K562 (cell line): ENCODE measurements at regions not wholly inside any gene's neighbourhood (a gene's known extent, or its start where the extent isn't known, plus 50 kb on each side); places are given as distances from the start of the nearest gene placed in this dataset.

ENCODE experiments used
- ATAC-seq: fragments of 200-7000 bp; cut with Tn5 transposase; 3 replicates; pipeline ENCODE4 v1.9.1; 2020; ENCODE audit warnings: moderate library complexity
- BruUV-seq: library from RNA; stranded (reverse); fragments of 400-500 nt; replicated peaks from 2 replicates; lab custom pipeline; 2021; lab: Mats Ljungman, UMichigan
- CTCF ChIA-PET: fragments of 300-600 bp; formaldehyde crosslinking; extraction: SDS; loops from one replicate; lab custom pipeline; 2021; ENCODE audit warnings: low intra/inter-chr PET ratio; lab: Yijun Ruan, JAX
- POLR2A ChIA-PET: fragments of 300-600, 350-650 bp; sonication (Branson Sonifier 250); formaldehyde crosslinking; extraction: SDS; loops from one replicate; lab custom pipeline; 2021; ENCODE audit warnings: antibody characterized with exemption, inconsistent platforms; lab: Yijun Ruan, JAX
- DNase-seq, 4 experiments: peaks; one replicate each; pipeline versions ENCODE4 v3.0.0 to v3.0.0-alpha.2; 2011 to 2018; ENCODE audit warnings: low spot score in 3 of 4, mixed read lengths in 3 of 4; ENCODE audit errors: extremely low read depth in 1 of 4
- FAIRE-seq: peaks from 2 replicates; lab custom pipeline; 2011; peaks lifted over from hg19 to GRCh38; lab: Jason Lieb, UNC
- H2AFZ ChIP-seq: 2 replicates; pipeline ENCODE4 v1.6.0; 2011; ENCODE audit warnings: low read depth, low read length, control low read depth, inconsistent platforms
- H3K27ac ChIP-seq: fragments of 200-600 bp; 3 replicates; pipeline ENCODE4 v1.8.0; 2011; ENCODE audit warnings: low read depth, mild to moderate bottlenecking, control low read depth, inconsistent platforms, low read length, moderate library complexity, mixed read lengths; ENCODE audit errors: extremely low read depth
- H3K27me3 ChIP-seq, 2 experiments: fragments of 300-600 bp in 1 of 2; 2 replicates in 1 of 2; 3 replicates in 1 of 2; pipeline versions ENCODE4 v1.6.0 to v1.8.0; 2011; ENCODE audit warnings: inconsistent platforms in 2 of 2, low read length in 2 of 2, mild to moderate bottlenecking in 1 of 2, mixed read lengths in 1 of 2, moderate library complexity in 1 of 2; ENCODE audit not compliant: control insufficient read depth in 2 of 2, insufficient read depth in 2 of 2
- H3K36me3 ChIP-seq: fragments of 300-600 bp; 3 replicates; pipeline ENCODE4 v1.8.0; 2011; ENCODE audit warnings: mild to moderate bottlenecking, low read length, inconsistent platforms; ENCODE audit not compliant: control insufficient read depth, insufficient read depth
- H3K4me1 ChIP-seq, 2 experiments: fragments of 200-600 bp in 1 of 2; replicated peaks in 1 of 2; 2 replicates in 1 of 2; 3 replicates in 1 of 2; pipeline versions ENCODE4 v1.5.1 to v1.8.0; 2011; ENCODE audit warnings: inconsistent platforms in 2 of 2, low read length in 2 of 2, mild to moderate bottlenecking in 1 of 2, mixed read lengths in 1 of 2, moderate library complexity in 1 of 2; ENCODE audit not compliant: control insufficient read depth in 2 of 2, insufficient read depth in 2 of 2
- H3K4me2 ChIP-seq: 2 replicates; pipeline ENCODE4 v1.6.1; 2011; ENCODE audit warnings: low read length, control low read depth, inconsistent platforms, mixed read lengths; ENCODE audit not compliant: insufficient read depth
- H3K4me3 ChIP-seq: fragments of 200-600 bp; sonication (generic), shearing (Covaris generic); 2 replicates; pipeline ENCODE4 v1.5.1; 2016; ENCODE audit warnings: control low read depth, inconsistent platforms
- H3K79me2 ChIP-seq: fragments of 200-600 bp; 3 replicates; pipeline ENCODE4 v1.8.0; 2011; ENCODE audit warnings: low read length, inconsistent platforms; ENCODE audit not compliant: control insufficient read depth, insufficient read depth
- H3K9ac ChIP-seq, 2 experiments: 2 replicates each; pipeline versions ENCODE4 v1.6.0 to v1.6.1; 2011; ENCODE audit warnings: low read depth in 2 of 2, low read length in 2 of 2, control low read depth in 1 of 2, inconsistent platforms in 1 of 2, mild to moderate bottlenecking in 1 of 2, mixed read lengths in 1 of 2; ENCODE audit not compliant: insufficient read depth in 1 of 2
- H3K9me1 ChIP-seq: one replicate; pipeline ENCODE4 v1.6.0; 2011; ENCODE audit warnings: inconsistent platforms, mild to moderate bottlenecking, low read length, moderate library complexity; ENCODE audit not compliant: control insufficient read depth, insufficient read depth
- H3K9me3 ChIP-seq: replicated peaks from 2 replicates; pipeline ENCODE4 v1.5.1; 2011; ENCODE audit warnings: low read depth, low read length, inconsistent platforms; ENCODE audit not compliant: control insufficient read depth, insufficient read depth
- H4K20me1 ChIP-seq: replicated peaks from 2 replicates; pipeline ENCODE4 v1.6.1; 2011; ENCODE audit warnings: low read length, inconsistent platforms, mixed read lengths; ENCODE audit not compliant: control insufficient read depth, insufficient read depth
- ARNT ChIP-seq, 2 experiments: fragments of 450-650 bp; IDR thresholded peaks; 2 replicates each; pipeline ENCODE4 v1.6.1; 2016; ENCODE audit warnings: mild to moderate bottlenecking in 1 of 2
- CBX2 ChIP-seq: fragments of 200-600 bp; sonication (generic); IDR thresholded peaks from one replicate; pipeline ENCODE4 v1.6.1; 2012; ENCODE audit warnings: mild to moderate bottlenecking, low read length, inconsistent platforms; ENCODE audit not compliant: insufficient read depth, poor library complexity, severe bottlenecking
- E2F8 ChIP-seq: fragments of 450-650 bp; IDR thresholded peaks from 2 replicates; pipeline ENCODE4 v1.7.1; 2018; ENCODE audit warnings: mild to moderate bottlenecking, low read depth; ENCODE audit not compliant: partially characterized antibody
- GATAD2A ChIP-seq: fragments of 450-650 bp; IDR thresholded peaks from 2 replicates; pipeline ENCODE4 v1.6.1; 2017
- HNRNPL ChIP-seq: fragments of 200-400 bp; formaldehyde crosslinking; IDR thresholded peaks from 2 replicates; pipeline ENCODE4 v1.6.1; 2017; ENCODE audit warnings: low read depth, mild to moderate bottlenecking, low read length
- KLF13 ChIP-seq: fragments of 450-650 bp; IDR thresholded peaks from 2 replicates; pipeline ENCODE4 v1.6.1; 2016; ENCODE audit warnings: missing genetic modification characterization, low read depth, mild to moderate bottlenecking, missing compliant biosample characterization, moderate library complexity, borderline replicate concordance
- RFX1 ChIP-seq: fragments of 450-650 bp; IDR thresholded peaks from 2 replicates; pipeline ENCODE4 v1.6.1; 2016; ENCODE audit warnings: mild to moderate bottlenecking, moderate library complexity
- SMARCB1 ChIP-seq: IDR thresholded peaks from 2 replicates; pipeline ENCODE4 v1.6.1; 2011; ENCODE audit warnings: improper control_type of control experiment, low read depth; ENCODE audit not compliant: insufficient read length
- TAF1 ChIP-seq: IDR thresholded peaks from 2 replicates; pipeline ENCODE4 v1.6.1; 2011; ENCODE audit warnings: mild to moderate bottlenecking, low read length, moderate library complexity; ENCODE audit not compliant: insufficient read depth, control insufficient read depth, severe bottlenecking; ENCODE audit errors: extremely low read depth
- TCFL5 ChIP-seq: fragments of 250-450 bp; sonication (Bioruptor Pico); conservative IDR thresholded peaks from 2 replicates; pipeline ENCODE4 v1.6.1; 2021; ENCODE audit warnings: mild to moderate bottlenecking, moderate library complexity, matching md5 sums
- ZNF449 ChIP-seq: fragments of 250-450 bp; sonication (Bioruptor Pico); IDR thresholded peaks from 2 replicates; pipeline ENCODE4 v1.8.0; 2022; ENCODE audit warnings: moderate library complexity, mild to moderate bottlenecking, inconsistent platforms
- ZNF830 ChIP-seq: fragments of 250-450 bp; sonication (Bioruptor Pico); IDR thresholded peaks from 2 replicates; pipeline ENCODE4 v1.5.0; 2021; ENCODE audit warnings: mild to moderate bottlenecking
- WGBS: fragments of 100-300 bp; shearing (Covaris generic); methylation state at CpG from one replicate; pipeline ENCODE4 v1.1.6; 2016; ENCODE audit warnings: low coverage, mixed read lengths; ENCODE audit not compliant: insufficient coverage; ENCODE audit errors: missing lambda C conversion rate; 5-methylcytosine and 5-hydroxymethylcytosine counted together
- in situ Hi-C: fragments of 300-500 bp; cut with MboI; formaldehyde crosslinking; loops from 4 replicates; pipeline ENCODE4 v1.15.0; 2018; ENCODE audit warnings: inconsistent platforms, mixed read lengths
- intact Hi-C: fragments of 100-400 bp; cut with micrococcal nuclease; formaldehyde crosslinking; loops from 2 replicates; pipeline ENCODE4 v1.14.2; 2022
- TF ChIP-seq, protein P1 (sequence below): sonication (generic); formaldehyde crosslinking; IDR thresholded peaks from 2 replicates; pipeline ENCODE4 v1.8.0; 2023; ENCODE audit warnings: missing genetic modification reagents, mild to moderate bottlenecking, borderline replicate concordance

GRCh38 chr15:38992930-38993329, 428.3 kb upstream of the RASGRP1 start:
- no peaks in the 10 kb centered on the region for H3K9me3 ChIP-seq
- H3K27ac ChIP-seq, result no peak overlapping the region
- no peak overlapping the region for H2AFZ ChIP-seq
- no peak overlapping the region for H3K4me2 ChIP-seq
- H4K20me1 ChIP-seq, result no peaks in the 10 kb centered on the region; the same call in 1 of the 2 replicates
- 0% methylated on average over 2 of the region's 2 CpGs for WGBS
- no peaks in the 10 kb centered on the region for H3K4me1 ChIP-seq
- no peak overlapping the region for H3K4me3 ChIP-seq
- ChIA-PET POLR2A (no interaction called here), CTCF (no interaction called here)
- in situ Hi-C loops (no loop called here), intact Hi-C loops (loop anchor here (5.0 kb wide), 1 partner anchor 176 kb away; no protein-coding TSS in a partner anchor)
- H3K79me2 ChIP-seq, result no peaks in the 10 kb centered on the region
- no peak for ATAC-seq
- H3K27me3 ChIP-seq, result no peaks in the 10 kb centered on the region
- no peak for DNase-seq
- no peaks in the 10 kb centered on the region for H3K36me3 ChIP-seq
- H3K9me1 ChIP-seq, result no peaks in the 10 kb centered on the region
- no peak for FAIRE-seq
- H3K9ac ChIP-seq, result no peak overlapping the region
- no TSS peak for BruUV-seq
- no peak for TF ChIP-seq TAF1
- no peak for TF ChIP-seq ARNT (IDR thresholded peaks at IDR 0.05)
- no peak for TF ChIP-seq ZNF830 (CRISPR knock-in tag)
- no peak for TF ChIP-seq GATAD2A
- no peak for TF ChIP-seq TCFL5 (CRISPR knock-in tag)
- TF ChIP-seq, protein P1, sequence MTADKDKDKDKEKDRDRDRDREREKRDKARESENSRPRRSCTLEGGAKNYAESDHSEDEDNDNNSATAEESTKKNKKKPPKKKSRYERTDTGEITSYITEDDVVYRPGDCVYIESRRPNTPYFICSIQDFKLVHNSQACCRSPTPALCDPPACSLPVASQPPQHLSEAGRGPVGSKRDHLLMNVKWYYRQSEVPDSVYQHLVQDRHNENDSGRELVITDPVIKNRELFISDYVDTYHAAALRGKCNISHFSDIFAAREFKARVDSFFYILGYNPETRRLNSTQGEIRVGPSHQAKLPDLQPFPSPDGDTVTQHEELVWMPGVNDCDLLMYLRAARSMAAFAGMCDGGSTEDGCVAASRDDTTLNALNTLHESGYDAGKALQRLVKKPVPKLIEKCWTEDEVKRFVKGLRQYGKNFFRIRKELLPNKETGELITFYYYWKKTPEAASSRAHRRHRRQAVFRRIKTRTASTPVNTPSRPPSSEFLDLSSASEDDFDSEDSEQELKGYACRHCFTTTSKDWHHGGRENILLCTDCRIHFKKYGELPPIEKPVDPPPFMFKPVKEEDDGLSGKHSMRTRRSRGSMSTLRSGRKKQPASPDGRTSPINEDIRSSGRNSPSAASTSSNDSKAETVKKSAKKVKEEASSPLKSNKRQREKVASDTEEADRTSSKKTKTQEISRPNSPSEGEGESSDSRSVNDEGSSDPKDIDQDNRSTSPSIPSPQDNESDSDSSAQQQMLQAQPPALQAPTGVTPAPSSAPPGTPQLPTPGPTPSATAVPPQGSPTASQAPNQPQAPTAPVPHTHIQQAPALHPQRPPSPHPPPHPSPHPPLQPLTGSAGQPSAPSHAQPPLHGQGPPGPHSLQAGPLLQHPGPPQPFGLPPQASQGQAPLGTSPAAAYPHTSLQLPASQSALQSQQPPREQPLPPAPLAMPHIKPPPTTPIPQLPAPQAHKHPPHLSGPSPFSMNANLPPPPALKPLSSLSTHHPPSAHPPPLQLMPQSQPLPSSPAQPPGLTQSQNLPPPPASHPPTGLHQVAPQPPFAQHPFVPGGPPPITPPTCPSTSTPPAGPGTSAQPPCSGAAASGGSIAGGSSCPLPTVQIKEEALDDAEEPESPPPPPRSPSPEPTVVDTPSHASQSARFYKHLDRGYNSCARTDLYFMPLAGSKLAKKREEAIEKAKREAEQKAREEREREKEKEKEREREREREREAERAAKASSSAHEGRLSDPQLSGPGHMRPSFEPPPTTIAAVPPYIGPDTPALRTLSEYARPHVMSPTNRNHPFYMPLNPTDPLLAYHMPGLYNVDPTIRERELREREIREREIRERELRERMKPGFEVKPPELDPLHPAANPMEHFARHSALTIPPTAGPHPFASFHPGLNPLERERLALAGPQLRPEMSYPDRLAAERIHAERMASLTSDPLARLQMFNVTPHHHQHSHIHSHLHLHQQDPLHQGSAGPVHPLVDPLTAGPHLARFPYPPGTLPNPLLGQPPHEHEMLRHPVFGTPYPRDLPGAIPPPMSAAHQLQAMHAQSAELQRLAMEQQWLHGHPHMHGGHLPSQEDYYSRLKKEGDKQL (CRISPR knock-in tag), result no peak
- no peak for TF ChIP-seq ZNF449 (CRISPR knock-in tag)
- no peak for TF ChIP-seq CBX2
- no peak for TF ChIP-seq KLF13 (tag)
- no peak for TF ChIP-seq HNRNPL
- TF ChIP-seq E2F8, result no peak
- TF ChIP-seq SMARCB1, result no peak
- no peak for TF ChIP-seq RFX1
